Heart left ventricle (tissue), 13 donors: ENCODE measurements at regions not wholly inside any gene's neighbourhood (a gene's known extent, or its start where the extent isn't known, plus 50 kb on each side); places are given as distances from the start of the nearest gene placed in this dataset.

Source experiments
- POLR2A ChIP-seq, 2 donors: fragments of 450-650 bp; IDR thresholded peaks; one replicate each; pipeline ENCODE4 v1.6.1; 2017; ENCODE audit warnings: antibody characterized with exemption in 2 of 2, mild to moderate bottlenecking in 2 of 2, moderate library complexity in 2 of 2
- TF ChIP-seq, protein P1 (sequence below), 12 donors: fragments of 200-600 bp; sonication (generic) in 4 of 12; IDR thresholded peaks; one replicate each; pipeline versions ENCODE4 v1.5.0 to v1.8.0; 2018 to 2022; ENCODE audit warnings: antibody characterized with exemption in 12 of 12, mild to moderate bottlenecking in 5 of 12
- donor health status: ischemic (EF 13 %, LVEDD 7.1; RV severe dilation, severe dysfunction).
- donor health status: DM: no; HTN: yes; CAD: no.
- donor health status: DM: no; HTN: no; CAD: no.
- donor health status: ischemic (EF 25% LVEDD 6.9; RV normal size, moderate dysfunction).
- donor health status: ischemic (EF 25% LVEDD 5.7; RV mildly dilated, moderate dysfunction).
- donor health status: ischemic (EF 35%, LVEDD 5.7; RV mildly dilated, moderate dysfunction).
- donor health status: nonischemic (EF 11% LVEDD 7.7; RV severe dilation, severe dysfunction).
- donor health status: DM: yes; HTN: yes; CAD: no.
- donor health status: PGD.
- donor health status: ischemic (EF 29% LVEDD 5.4; RV normal size, mild dysfunction).
- donor health status: nonischemic (EF 23%, LVEDD 6.1; RV moderate dilation, normal function).

DNA sequence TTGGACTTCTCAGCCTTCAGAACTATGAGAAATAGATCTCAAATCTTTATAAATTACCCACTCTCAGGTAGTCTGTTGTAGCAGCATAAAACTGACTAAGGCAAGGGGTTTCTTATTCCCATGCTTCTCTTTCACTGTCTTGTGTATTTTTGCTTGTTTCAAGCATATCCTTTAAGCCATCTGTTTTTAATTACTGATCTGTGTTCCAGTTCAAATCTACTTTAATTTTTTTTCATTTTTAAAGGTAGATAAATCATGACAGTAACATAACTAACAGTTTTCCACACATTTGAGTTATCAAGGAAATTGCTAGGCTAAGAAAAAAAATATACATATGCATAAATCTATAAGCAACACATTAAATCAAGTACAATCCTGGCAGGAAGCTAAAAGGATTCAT is 317.9 kb upstream of the TNP1 start:
- TF ChIP-seq, protein P1, sequence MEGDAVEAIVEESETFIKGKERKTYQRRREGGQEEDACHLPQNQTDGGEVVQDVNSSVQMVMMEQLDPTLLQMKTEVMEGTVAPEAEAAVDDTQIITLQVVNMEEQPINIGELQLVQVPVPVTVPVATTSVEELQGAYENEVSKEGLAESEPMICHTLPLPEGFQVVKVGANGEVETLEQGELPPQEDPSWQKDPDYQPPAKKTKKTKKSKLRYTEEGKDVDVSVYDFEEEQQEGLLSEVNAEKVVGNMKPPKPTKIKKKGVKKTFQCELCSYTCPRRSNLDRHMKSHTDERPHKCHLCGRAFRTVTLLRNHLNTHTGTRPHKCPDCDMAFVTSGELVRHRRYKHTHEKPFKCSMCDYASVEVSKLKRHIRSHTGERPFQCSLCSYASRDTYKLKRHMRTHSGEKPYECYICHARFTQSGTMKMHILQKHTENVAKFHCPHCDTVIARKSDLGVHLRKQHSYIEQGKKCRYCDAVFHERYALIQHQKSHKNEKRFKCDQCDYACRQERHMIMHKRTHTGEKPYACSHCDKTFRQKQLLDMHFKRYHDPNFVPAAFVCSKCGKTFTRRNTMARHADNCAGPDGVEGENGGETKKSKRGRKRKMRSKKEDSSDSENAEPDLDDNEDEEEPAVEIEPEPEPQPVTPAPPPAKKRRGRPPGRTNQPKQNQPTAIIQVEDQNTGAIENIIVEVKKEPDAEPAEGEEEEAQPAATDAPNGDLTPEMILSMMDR (IDR thresholded peaks at IDR 0.05) = no peak
- no peak for TF ChIP-seq POLR2A (IDR thresholded peaks at IDR 0.05)
